Lower lobe of right lung (tissue), 2 donors: ENCODE measurements at regions not wholly inside any gene's neighbourhood (a gene's known extent, or its start where the extent isn't known, plus 50 kb on each side); places are given as distances from the start of the nearest gene placed in this dataset.

Source experiments
- ATAC-seq, 2 donors: fragments of 200-7000 bp; cut with Tn5 transposase; one replicate each; pipeline ENCODE4 v1.9.1; 2020 to 2022; ENCODE audit warnings: mild to moderate bottlenecking in 2 of 2, moderate library complexity in 2 of 2
- DNase-seq: peaks from one replicate; pipeline ENCODE4 v3.0.0-alpha.2; 2020
- H3K27ac ChIP-seq: fragments of 200-600 bp; one replicate; pipeline ENCODE4 v1.8.0; 2022
- H3K27me3 ChIP-seq: fragments of 200-600 bp; one replicate; pipeline ENCODE4 v1.8.0; 2022; ENCODE audit warnings: low read depth
- H3K36me3 ChIP-seq: fragments of 200-600 bp; one replicate; pipeline ENCODE4 v1.8.0; 2022; ENCODE audit warnings: mild to moderate bottlenecking
- H3K4me1 ChIP-seq: fragments of 200-600 bp; one replicate; pipeline ENCODE4 v1.8.0; 2022
- H3K4me3 ChIP-seq: fragments of 200-600 bp; one replicate; pipeline ENCODE4 v1.8.0; 2022; ENCODE audit warnings: mild to moderate bottlenecking
- H3K9me3 ChIP-seq: fragments of 200-600 bp; one replicate; pipeline ENCODE4 v1.8.0; 2022
- CTCF ChIP-seq: fragments of 200-600 bp; IDR thresholded peaks from one replicate; pipeline ENCODE4 v1.8.0; 2022; ENCODE audit warnings: antibody characterized with exemption, mild to moderate bottlenecking
- intact Hi-C: fragments of 100-400 bp; cut with DNase I; formaldehyde crosslinking; loops from one replicate; pipeline ENCODE4 v1.11.0; 2022
- donor health status: DM: no; HTN: yes; CAD: no; lungs with severe emphysema.

- H3K27ac ChIP-seq: no peak overlapping the region
- no peak for TF ChIP-seq CTCF
- intact Hi-C loops: no loop called here
- no peaks in the 10 kb centered on the region for H3K9me3 ChIP-seq
- no peak overlapping the region for H3K4me3 ChIP-seq
- DNase-seq (no peak), ATAC-seq (no peak)
- no peaks in the 10 kb centered on the region for H3K27me3 ChIP-seq
- H3K36me3 ChIP-seq: no peaks in the 10 kb centered on the region
- H3K4me1 ChIP-seq: no peaks in the 10 kb centered on the region
These were observed 416.6 kb downstream of the RWDD3 start for GRCh38 chr1:95650631-95651030.

- Histone ChIP-seq H3K27me3 (no peaks in the 10 kb centered on the region), H3K36me3 (no peaks in the 10 kb centered on the region), H3K27ac (no peak overlapping the region), H3K9me3 (no peaks in the 10 kb centered on the region), H3K4me3 (no peak overlapping the region), H3K4me1 (no peaks in the 10 kb centered on the region)
- DNase-seq: no peak
- intact Hi-C loops: no loop called here
- ATAC-seq: no peak
- no peak for TF ChIP-seq CTCF
These were observed 418.5 kb downstream of the RWDD3 start for GRCh38 chr1:95652423-95652965.

GRCh38 chr1:95653618-95654017 lies 419.6 kb downstream of the RWDD3 start:
- Histone ChIP-seq H3K27ac (no peak overlapping the region), H3K9me3 (no peaks in the 10 kb centered on the region), H3K27me3 (no peaks in the 10 kb centered on the region), H3K4me3 (no peak overlapping the region), H3K4me1 (no peaks in the 10 kb centered on the region), H3K36me3 (no peaks in the 10 kb centered on the region)
- intact Hi-C loops: no loop called here
- TF ChIP-seq CTCF: no peak
- no peak for DNase-seq
- no peak for ATAC-seq

- Histone ChIP-seq H3K27ac (no peak overlapping the region), H3K9me3 (no peaks in the 10 kb centered on the region), H3K27me3 (no peaks in the 10 kb centered on the region), H3K36me3 (no peaks in the 10 kb centered on the region), H3K4me3 (no peak overlapping the region), H3K4me1 (no peaks in the 10 kb centered on the region)
- TF ChIP-seq CTCF: no peak
- ATAC-seq (no peak), DNase-seq (no peak)
- intact Hi-C loops: no loop called here
These were observed 421.5 kb downstream of the RWDD3 start for GRCh38 chr1:95655321-95656020.

DNA sequence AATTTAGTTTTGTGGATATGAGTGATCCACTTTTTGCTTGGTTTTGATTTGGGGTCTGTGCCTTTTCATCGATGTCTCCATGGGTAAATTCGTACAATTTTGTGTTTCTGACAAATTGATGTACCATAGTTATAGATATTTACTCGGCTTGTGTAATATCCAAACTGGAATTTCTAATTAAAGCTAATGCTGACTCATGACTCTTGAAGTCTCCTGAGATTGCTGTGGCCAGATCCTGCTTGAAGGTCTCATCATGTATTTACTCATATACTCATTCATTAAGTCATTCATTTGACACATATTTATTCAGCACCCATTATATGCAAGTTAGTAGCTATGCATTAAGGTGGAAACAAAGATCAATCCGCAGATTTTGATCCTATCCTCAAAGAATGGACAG lies 423.2 kb downstream of the RWDD3 start:
- Histone ChIP-seq H3K4me3 (no peak overlapping the region), H3K27me3 (no peaks in the 10 kb centered on the region), H3K9me3 (peaks cover 2% of the 10 kb centered on the region), H3K27ac (no peak overlapping the region), H3K4me1 (no peaks in the 10 kb centered on the region), H3K36me3 (no peaks in the 10 kb centered on the region)
- no peak for TF ChIP-seq CTCF
- intact Hi-C loops: no loop called here
- ATAC-seq: no peak
- no peak for DNase-seq
